ENCODE measurements at regions not wholly inside any gene's neighbourhood (a gene's known extent, or its start where the extent isn't known, plus 50 kb on each side); places are given as distances from the start of the nearest gene placed in this dataset.

- Histone ChIP-seq H3K27ac (no peak overlapping the region), H3K4me2 (no peak overlapping the region), H3K79me2 (no peaks in the 10 kb centered on the region), H3K4me3 (no peak overlapping the region), H2AFZ (no peak overlapping the region), H3K36me3 (replicated peaks; ENCODE audit: insufficient read depth, low read depth) (no peaks in the 10 kb centered on the region), H3K9me2 (replicated peaks; ENCODE audit: insufficient read depth) (no peaks in the 10 kb centered on the region), H3K4me1 (ENCODE audit: insufficient read depth) (no peaks in the 10 kb centered on the region), H3K9me3 (ENCODE audit: low read depth) (no peaks in the 10 kb centered on the region), H4K20me1 (ENCODE audit: insufficient read depth, poor library complexity, severe bottlenecking) (no peaks in the 10 kb centered on the region), H3K27me3 (no peaks in the 10 kb centered on the region)
- TF ChIP-seq CTCF (IDR thresholded peaks at IDR 0.05; ENCODE audit: poor library complexity) (no peak), EZH2phosphoT487 (IDR thresholded peaks at IDR 0.05; ENCODE audit: low read depth, severe bottlenecking, unreplicated experiment) (no peak), EZH2 (IDR thresholded peaks at IDR 0.05; ENCODE audit: borderline replicate concordance) (no peak)
- WGBS (ENCODE audit: low lambda C conversion rate, missing lambda C conversion rate) = 89% methylated on average over 1 of the region's 4 CpGs
- no peak for DNase-seq (ENCODE audit: low spot score)
These were observed 723.7 kb upstream of the RAB6C start for GRCh38 chr2:129255610-129256313.

- no peaks in the 10 kb centered on the region for H3K4me1 ChIP-seq (ENCODE audit: insufficient read depth)
- no peak overlapping the region for H3K4me2 ChIP-seq
- no peaks in the 10 kb centered on the region for H3K9me3 ChIP-seq (ENCODE audit: low read depth)
- no peaks in the 10 kb centered on the region for H3K27me3 ChIP-seq
- H3K79me2 ChIP-seq = no peaks in the 10 kb centered on the region
- no peak overlapping the region for H3K27ac ChIP-seq
- DNase-seq (ENCODE audit: low spot score) = no peak
- no peaks in the 10 kb centered on the region for H3K9me2 ChIP-seq (replicated peaks; ENCODE audit: insufficient read depth)
- H4K20me1 ChIP-seq (ENCODE audit: insufficient read depth, poor library complexity, severe bottlenecking) = no peaks in the 10 kb centered on the region
- H3K36me3 ChIP-seq (replicated peaks; ENCODE audit: insufficient read depth, low read depth) = no peaks in the 10 kb centered on the region
- H3K4me3 ChIP-seq = no peak overlapping the region
- 100% methylated on average over 2 of the region's 2 CpGs for WGBS (ENCODE audit: low lambda C conversion rate, missing lambda C conversion rate)
- no peak overlapping the region for H2AFZ ChIP-seq
- TF ChIP-seq EZH2 (IDR thresholded peaks at IDR 0.05; ENCODE audit: borderline replicate concordance) (no peak), CTCF (IDR thresholded peaks at IDR 0.05; ENCODE audit: poor library complexity) (no peak), EZH2phosphoT487 (IDR thresholded peaks at IDR 0.05; ENCODE audit: low read depth, severe bottlenecking, unreplicated experiment) (no peak)
These were observed 722.8 kb upstream of the RAB6C start for GRCh38 chr2:129256642-129257041.

- no peaks in the 10 kb centered on the region for H3K27me3 ChIP-seq
- no peaks in the 10 kb centered on the region for H3K79me2 ChIP-seq
- no peak for TF ChIP-seq CTCF (IDR thresholded peaks at IDR 0.05; ENCODE audit: poor library complexity)
- no peak for TF ChIP-seq EZH2phosphoT487 (IDR thresholded peaks at IDR 0.05; ENCODE audit: low read depth, severe bottlenecking, unreplicated experiment)
- no peak for TF ChIP-seq EZH2 (IDR thresholded peaks at IDR 0.05; ENCODE audit: borderline replicate concordance)
- H3K4me1 ChIP-seq (ENCODE audit: insufficient read depth) = no peaks in the 10 kb centered on the region
- no peaks in the 10 kb centered on the region for H3K36me3 ChIP-seq (replicated peaks; ENCODE audit: insufficient read depth, low read depth)
- H2AFZ ChIP-seq = no peak overlapping the region
- no peak overlapping the region for H3K27ac ChIP-seq
- DNase-seq (ENCODE audit: low spot score) = no peak
- H4K20me1 ChIP-seq (ENCODE audit: insufficient read depth, poor library complexity, severe bottlenecking) = no peaks in the 10 kb centered on the region
- H3K9me3 ChIP-seq (ENCODE audit: low read depth) = no peaks in the 10 kb centered on the region
- no peak overlapping the region for H3K4me3 ChIP-seq
- H3K9me2 ChIP-seq (replicated peaks; ENCODE audit: insufficient read depth) = no peaks in the 10 kb centered on the region
- H3K4me2 ChIP-seq = no peak overlapping the region
These were observed 716.5 kb upstream of the RAB6C start for GRCh38 chr2:129262934-129263333.

GRCh38 chr2:129263939-129264338, 715.5 kb upstream of the RAB6C start:
- no peaks in the 10 kb centered on the region for H3K27me3 ChIP-seq
- H3K4me2 ChIP-seq = no peak overlapping the region
- no peak overlapping the region for H3K4me3 ChIP-seq
- no peaks in the 10 kb centered on the region for H4K20me1 ChIP-seq (ENCODE audit: insufficient read depth, poor library complexity, severe bottlenecking)
- no peaks in the 10 kb centered on the region for H3K79me2 ChIP-seq
- no peaks in the 10 kb centered on the region for H3K9me3 ChIP-seq (ENCODE audit: low read depth)
- no peaks in the 10 kb centered on the region for H3K36me3 ChIP-seq (replicated peaks; ENCODE audit: insufficient read depth, low read depth)
- TF ChIP-seq EZH2 (IDR thresholded peaks at IDR 0.05; ENCODE audit: borderline replicate concordance) (no peak), EZH2phosphoT487 (IDR thresholded peaks at IDR 0.05; ENCODE audit: low read depth, severe bottlenecking, unreplicated experiment) (no peak), CTCF (IDR thresholded peaks at IDR 0.05; ENCODE audit: poor library complexity) (no peak)
- DNase-seq (ENCODE audit: low spot score) = no peak
- H3K27ac ChIP-seq = no peak overlapping the region
- no peaks in the 10 kb centered on the region for H3K4me1 ChIP-seq (ENCODE audit: insufficient read depth)
- no peaks in the 10 kb centered on the region for H3K9me2 ChIP-seq (replicated peaks; ENCODE audit: insufficient read depth)
- H2AFZ ChIP-seq = no peak overlapping the region
